ENCODE measurements at regions not wholly inside any gene's neighbourhood (a gene's known extent, or its start where the extent isn't known, plus 50 kb on each side); places are given as distances from the start of the nearest gene placed in this dataset.

DNA sequence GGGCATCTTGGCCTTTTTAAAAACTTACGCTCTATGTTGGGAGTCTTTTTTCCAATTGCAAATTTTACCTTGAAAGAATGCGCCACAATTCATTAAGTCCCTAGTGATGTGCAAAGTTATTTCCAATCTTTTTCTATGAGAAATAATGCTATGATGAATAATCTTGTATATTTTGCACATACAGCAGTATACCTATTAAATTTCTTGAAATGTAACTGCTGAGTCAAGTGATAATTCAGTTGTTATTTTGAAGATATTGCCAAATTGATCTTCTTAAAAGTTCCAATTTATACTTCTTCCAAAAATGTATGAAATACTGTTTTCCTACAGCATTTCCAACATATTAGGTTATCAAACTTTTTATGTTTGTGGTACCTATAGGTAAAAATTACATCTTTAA, 92.8 kb upstream of the PPP2R2B start (continued):
- TF ChIP-seq, protein P1, sequence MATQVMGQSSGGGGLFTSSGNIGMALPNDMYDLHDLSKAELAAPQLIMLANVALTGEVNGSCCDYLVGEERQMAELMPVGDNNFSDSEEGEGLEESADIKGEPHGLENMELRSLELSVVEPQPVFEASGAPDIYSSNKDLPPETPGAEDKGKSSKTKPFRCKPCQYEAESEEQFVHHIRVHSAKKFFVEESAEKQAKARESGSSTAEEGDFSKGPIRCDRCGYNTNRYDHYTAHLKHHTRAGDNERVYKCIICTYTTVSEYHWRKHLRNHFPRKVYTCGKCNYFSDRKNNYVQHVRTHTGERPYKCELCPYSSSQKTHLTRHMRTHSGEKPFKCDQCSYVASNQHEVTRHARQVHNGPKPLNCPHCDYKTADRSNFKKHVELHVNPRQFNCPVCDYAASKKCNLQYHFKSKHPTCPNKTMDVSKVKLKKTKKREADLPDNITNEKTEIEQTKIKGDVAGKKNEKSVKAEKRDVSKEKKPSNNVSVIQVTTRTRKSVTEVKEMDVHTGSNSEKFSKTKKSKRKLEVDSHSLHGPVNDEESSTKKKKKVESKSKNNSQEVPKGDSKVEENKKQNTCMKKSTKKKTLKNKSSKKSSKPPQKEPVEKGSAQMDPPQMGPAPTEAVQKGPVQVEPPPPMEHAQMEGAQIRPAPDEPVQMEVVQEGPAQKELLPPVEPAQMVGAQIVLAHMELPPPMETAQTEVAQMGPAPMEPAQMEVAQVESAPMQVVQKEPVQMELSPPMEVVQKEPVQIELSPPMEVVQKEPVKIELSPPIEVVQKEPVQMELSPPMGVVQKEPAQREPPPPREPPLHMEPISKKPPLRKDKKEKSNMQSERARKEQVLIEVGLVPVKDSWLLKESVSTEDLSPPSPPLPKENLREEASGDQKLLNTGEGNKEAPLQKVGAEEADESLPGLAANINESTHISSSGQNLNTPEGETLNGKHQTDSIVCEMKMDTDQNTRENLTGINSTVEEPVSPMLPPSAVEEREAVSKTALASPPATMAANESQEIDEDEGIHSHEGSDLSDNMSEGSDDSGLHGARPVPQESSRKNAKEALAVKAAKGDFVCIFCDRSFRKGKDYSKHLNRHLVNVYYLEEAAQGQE (IDR thresholded peaks at IDR 0.05; ENCODE audit: low read depth) = no peak
- TF ChIP-seq EGR1 (IDR thresholded peaks at IDR 0.05; ENCODE audit: low read depth) = no peak

DNA sequence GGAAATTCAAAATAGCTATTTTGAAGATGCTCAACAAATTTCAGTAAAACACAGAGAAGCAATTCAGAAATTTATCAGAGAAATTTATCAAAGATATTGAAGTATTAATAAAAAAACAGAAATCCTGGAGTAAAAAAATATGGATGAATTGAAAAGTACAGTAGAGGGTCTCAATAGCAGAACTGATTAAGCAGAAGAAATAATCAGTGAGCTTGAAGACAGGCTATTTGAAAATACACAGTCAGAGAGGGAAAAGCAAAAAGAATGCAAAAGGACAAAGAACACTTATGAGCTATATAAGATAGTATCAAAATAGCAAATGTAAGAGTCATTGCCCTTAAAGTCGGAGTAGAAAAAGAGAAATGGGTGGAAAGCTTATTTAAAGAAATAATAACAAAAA, 107.9 kb upstream of the PPP2R2B start:
- no TSS peak for BruUV-seq (replicated peaks)
- CTCF ChIA-PET = no interaction called here
- intact Hi-C loops (cut with micrococcal nuclease) = no loop called here

More for the DNA sequence above, 107.9 kb upstream of the PPP2R2B start:
- ChIA-PET RAD21 (ENCODE audit: low non-redundant PET in 1 of 2, low total read pairs in 2 of 2, uncharacterized antibody in 2 of 2, unreplicated experiment in 2 of 2) (interaction anchor here in 1 of 2 experiments (0.6 kb wide), 1 partner anchor 108 kb away, joined by 3 read pairs; the partner anchor contains the start of gene PPP2R2B), POLR2A (interaction anchor here (0.5 kb wide), 1 partner anchor 153 kb away, joined by 3 read pairs; no protein-coding TSS in a partner anchor)
- no peak for ATAC-seq
- DNase-seq (ENCODE audit: low read depth, low spot score) = no peak
- no peak for TF ChIP-seq FOSL1 (IDR thresholded peaks at IDR 0.05; ENCODE audit: low read depth)
- TF ChIP-seq POLR2A (IDR thresholded peaks at IDR 0.05; ENCODE audit: borderline replicate concordance, extremely low read depth, insufficient read depth, insufficient read length) = no peak
- TF ChIP-seq, protein P2, sequence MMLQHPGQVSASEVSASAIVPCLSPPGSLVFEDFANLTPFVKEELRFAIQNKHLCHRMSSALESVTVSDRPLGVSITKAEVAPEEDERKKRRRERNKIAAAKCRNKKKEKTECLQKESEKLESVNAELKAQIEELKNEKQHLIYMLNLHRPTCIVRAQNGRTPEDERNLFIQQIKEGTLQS (IDR thresholded peaks at IDR 0.05) = no peak
- no peak for TF ChIP-seq ZFX (IDR thresholded peaks at IDR 0.05)
- Histone ChIP-seq H4K20me1 (ENCODE audit: insufficient read depth) (no peaks in the 10 kb centered on the region), H3K4me1 (ENCODE audit: control insufficient read depth in 1 of 2, insufficient read depth in 2 of 2, low read length in 2 of 2) (no peaks in the 10 kb centered on the region), H3K27me3 (ENCODE audit: insufficient read depth, low read length) (no peaks in the 10 kb centered on the region), H3K4me3 (replicated peaks in 1 of 2; ENCODE audit: low read depth in 1 of 2, low read length in 2 of 2) (no peak overlapping the region), H3K9me2 (ENCODE audit: insufficient read depth) (no peaks in the 10 kb centered on the region), H3K79me2 (ENCODE audit: insufficient read depth, low read length) (no peaks in the 10 kb centered on the region), H3K9me3 (ENCODE audit: control insufficient read depth in 1 of 2, insufficient read depth in 1 of 2, low read depth in 1 of 2, low read length in 2 of 2) (peaks cover 0 to 6% of the 10 kb centered on the region in 2 experiments; a peak in 2 of 4 replicates), H3K36me3 (ENCODE audit: control insufficient read depth in 1 of 2, insufficient read depth in 2 of 2, low read length in 2 of 2) (no peaks in the 10 kb centered on the region), H3K27ac (ENCODE audit: low read depth, low read length) (no peak overlapping the region), H3K4me2 (ENCODE audit: low read length) (no peak overlapping the region), H3K9ac (ENCODE audit: low read length) (no peak overlapping the region), H2AFZ (ENCODE audit: low read depth, low read length, poor library complexity, severe bottlenecking) (no peak overlapping the region)
